ENCODE measurements at regions not wholly inside any gene's neighbourhood (a gene's known extent, or its start where the extent isn't known, plus 50 kb on each side); places are given as distances from the start of the nearest gene placed in this dataset.
A peak's percentile ranks its signal among the peaks of the same experiment; 100 is the strongest.
"Not testable (repeated sequence)": the region's sequence is repeated elsewhere in the genome, so short reads cannot be mapped to it uniquely, and the experiment has no call there.

- no peak for DNase-seq (ENCODE audit: low spot score in 2 of 2)
- H3K4me3 ChIP-seq: no peak overlapping the region
These were observed 315.2 kb upstream of the MTPN start for GRCh38 chr7:136292365-136292764.

DNA sequence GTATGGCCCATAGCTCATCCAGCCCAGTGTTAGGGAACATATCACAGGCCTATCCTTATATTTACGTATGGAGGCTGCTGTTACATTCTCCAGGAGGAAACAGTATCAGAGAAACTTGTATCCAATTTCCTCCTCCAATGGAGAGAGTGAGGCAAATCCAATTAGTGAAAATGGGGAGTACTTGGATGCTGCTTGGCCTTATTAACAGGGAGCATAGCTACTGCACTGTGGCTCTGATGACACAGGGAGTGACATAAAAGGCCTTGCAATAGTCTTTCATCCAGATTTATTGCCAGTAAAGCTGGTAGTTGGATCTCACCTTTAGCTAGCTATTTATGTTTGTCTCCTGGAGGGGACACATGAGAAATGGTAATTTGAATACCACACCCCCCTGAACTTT is 313.2 kb upstream of the MTPN start:
- H3K9me3 ChIP-seq: no peaks in the 10 kb centered on the region
- in situ Hi-C loops (cut with MboI; ENCODE audit: low sequenced_read_pairs): no loop called here
- no peak for DNase-seq (ENCODE audit: low spot score in 2 of 2)

More at GRCh38 chr7:136292365-136292764, 315.2 kb upstream of the MTPN start:
- H3K27me3 ChIP-seq (ENCODE audit: low read depth): no peaks in the 10 kb centered on the region
- H3K4me1 ChIP-seq: no peaks in the 10 kb centered on the region
- in situ Hi-C loops (cut with MboI; ENCODE audit: low sequenced_read_pairs): no loop called here
- H3K9me3 ChIP-seq: no peaks in the 10 kb centered on the region
- no peaks in the 10 kb centered on the region for H3K36me3 ChIP-seq (replicated peaks)

GRCh38 chr7:136278057-136278456 is 300.9 kb upstream of the MTPN start:
- no peak for DNase-seq (ENCODE audit: low spot score in 2 of 2)
- Histone ChIP-seq H3K9me3 (no peaks in the 10 kb centered on the region), H3K27me3 (ENCODE audit: low read depth) (no peaks in the 10 kb centered on the region; the same call in 1 of the 2 replicates), H3K4me3 (no peak overlapping the region), H3K36me3 (replicated peaks) (no peaks in the 10 kb centered on the region), H3K4me1 (no peaks in the 10 kb centered on the region)
- in situ Hi-C loops (cut with MboI; ENCODE audit: low sequenced_read_pairs): no loop called here

More for the DNA sequence above, 313.2 kb upstream of the MTPN start:
- H3K36me3 ChIP-seq (replicated peaks): no peaks in the 10 kb centered on the region
- no peaks in the 10 kb centered on the region for H3K27me3 ChIP-seq (ENCODE audit: low read depth)
- no peaks in the 10 kb centered on the region for H3K4me1 ChIP-seq
- no peak overlapping the region for H3K4me3 ChIP-seq

DNA sequence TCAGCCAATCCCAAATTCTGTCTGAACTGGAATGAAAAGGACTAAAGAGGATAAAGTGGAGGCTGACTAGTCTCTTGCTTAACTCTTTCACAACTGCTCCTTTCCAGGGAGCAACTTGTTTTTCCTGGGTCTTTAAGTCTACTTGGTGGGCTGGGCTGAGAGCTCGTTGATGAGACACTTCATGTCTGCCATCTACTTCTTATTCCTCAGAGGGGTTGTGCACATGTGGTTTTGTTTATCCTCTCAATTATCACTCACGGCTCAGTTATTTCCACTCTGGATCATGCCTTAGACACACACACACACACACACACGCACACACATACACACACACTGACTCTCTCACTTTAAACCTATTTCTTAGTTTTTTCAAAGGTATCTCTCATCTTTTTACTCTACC is 298.6 kb upstream of the MTPN start:
- H3K27me3 ChIP-seq (ENCODE audit: low read depth): no peaks in the 10 kb centered on the region; the same call in 1 of the 2 replicates
- in situ Hi-C loops (cut with MboI; ENCODE audit: low sequenced_read_pairs): no loop called here
- H3K36me3 ChIP-seq (replicated peaks): no peaks in the 10 kb centered on the region
- no peaks in the 10 kb centered on the region for H3K9me3 ChIP-seq
- H3K4me3 ChIP-seq: no peak overlapping the region
- H3K4me1 ChIP-seq: no peaks in the 10 kb centered on the region
- DNase-seq (ENCODE audit: low spot score in 2 of 2): no peak

DNA sequence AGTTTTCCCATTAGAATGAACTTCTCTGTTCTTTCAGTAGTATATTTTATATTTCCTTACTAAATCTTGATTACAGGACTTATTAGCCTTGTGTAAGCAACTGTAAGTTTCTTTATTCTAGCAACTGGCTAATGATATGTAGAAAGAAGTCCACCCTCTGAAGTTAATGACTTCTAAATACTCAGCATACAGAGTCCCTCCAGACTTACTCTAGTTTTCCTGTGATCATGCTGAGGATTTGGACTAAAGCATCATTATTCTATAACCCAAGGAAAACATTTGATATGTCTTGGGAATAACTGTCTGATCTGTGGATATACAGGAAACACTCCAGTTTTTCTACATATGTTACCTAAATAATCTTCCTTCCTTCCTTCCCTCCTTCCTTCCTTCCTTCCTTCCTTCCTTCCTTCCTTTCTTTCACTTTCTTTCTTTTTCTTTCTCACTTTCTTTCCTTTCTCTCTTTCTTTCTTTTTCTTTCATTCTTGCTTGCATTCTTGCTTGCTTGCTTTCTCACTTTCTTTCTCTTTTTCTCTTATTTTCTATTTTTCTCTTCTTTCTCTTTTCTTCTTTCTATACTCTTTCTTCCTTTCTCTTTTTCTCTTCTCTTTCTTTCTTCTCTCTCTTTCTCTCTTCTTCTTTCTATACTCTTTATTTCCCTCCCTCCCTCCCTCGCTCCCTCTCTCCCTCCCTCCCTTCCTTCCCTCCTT is 297.6 kb upstream of the MTPN start:
- Histone ChIP-seq H3K36me3 (replicated peaks) (no peaks in the 10 kb centered on the region), H3K4me1 (no peaks in the 10 kb centered on the region), H3K4me3 (no peak overlapping the region), H3K9me3 (no peaks in the 10 kb centered on the region), H3K27me3 (ENCODE audit: low read depth) (no peaks in the 10 kb centered on the region; the same call in 1 of the 2 replicates)
- no peak for DNase-seq (ENCODE audit: low spot score in 2 of 2)
- in situ Hi-C loops (cut with MboI; ENCODE audit: low sequenced_read_pairs): no loop called here

GRCh38 chr7:136272934-136273333 is 295.8 kb upstream of the MTPN start:
- no peak for DNase-seq (ENCODE audit: low spot score in 2 of 2)
- H3K9me3 ChIP-seq: no peaks in the 10 kb centered on the region
- H3K36me3 ChIP-seq (replicated peaks): no peaks in the 10 kb centered on the region
- no peak overlapping the region for H3K4me3 ChIP-seq
- H3K27me3 ChIP-seq (ENCODE audit: low read depth): no peaks in the 10 kb centered on the region; the same call in 1 of the 2 replicates
- in situ Hi-C loops (cut with MboI; ENCODE audit: low sequenced_read_pairs): no loop called here
- H3K4me1 ChIP-seq: no peaks in the 10 kb centered on the region

DNA sequence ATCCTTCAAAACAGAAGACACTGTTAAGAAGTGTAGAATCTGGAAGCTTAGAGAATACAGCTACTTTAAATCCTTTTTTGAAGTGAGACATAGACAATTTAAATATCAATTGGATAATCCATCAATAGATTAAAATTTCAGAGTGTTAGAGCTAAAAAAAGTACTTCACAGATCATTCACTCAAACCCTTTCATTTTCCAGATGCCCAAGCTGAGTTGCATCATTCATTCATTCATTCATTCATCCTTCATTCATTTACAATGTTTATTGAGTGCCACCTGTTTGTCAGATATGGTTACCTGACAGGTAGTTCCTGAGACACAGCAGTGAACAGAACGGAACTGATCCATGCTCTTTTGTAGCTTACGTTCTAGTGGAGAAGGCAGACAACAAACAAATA is 290.7 kb upstream of the MTPN start:
- Histone ChIP-seq H3K4me1 (no peaks in the 10 kb centered on the region), H3K27me3 (ENCODE audit: low read depth) (no peaks in the 10 kb centered on the region), H3K4me3 (no peak overlapping the region), H3K36me3 (replicated peaks) (no peaks in the 10 kb centered on the region), H3K9me3 (no peaks in the 10 kb centered on the region)
- in situ Hi-C loops (cut with MboI; ENCODE audit: low sequenced_read_pairs): no loop called here
- no peak for DNase-seq (ENCODE audit: low spot score in 2 of 2)

DNA sequence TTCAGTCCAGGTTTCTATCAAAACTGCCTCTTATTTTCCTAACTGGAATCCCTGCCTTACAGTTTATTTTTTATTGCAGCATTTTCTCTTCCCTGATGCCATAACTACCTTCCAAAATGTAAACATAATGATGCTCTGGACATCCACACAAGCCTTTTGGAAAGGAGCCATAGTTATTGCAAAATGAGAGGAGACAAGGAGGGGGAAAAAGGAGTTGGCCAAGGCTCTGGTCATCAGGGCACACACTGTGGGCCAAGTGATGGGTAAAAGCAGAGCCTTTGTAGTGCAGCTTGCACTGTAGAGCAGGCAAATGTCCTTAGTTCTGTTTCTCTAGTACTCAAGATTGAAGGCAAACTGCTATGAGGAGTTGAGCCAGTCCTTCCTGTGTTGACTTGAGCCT is 289.3 kb upstream of the MTPN start:
- in situ Hi-C loops (cut with MboI; ENCODE audit: low sequenced_read_pairs): no loop called here
- Histone ChIP-seq H3K36me3 (replicated peaks) (no peaks in the 10 kb centered on the region), H3K9me3 (no peaks in the 10 kb centered on the region), H3K4me3 (no peak overlapping the region), H3K4me1 (no peaks in the 10 kb centered on the region), H3K27me3 (ENCODE audit: low read depth) (no peaks in the 10 kb centered on the region)
- no peak for DNase-seq (ENCODE audit: low spot score in 2 of 2)

GRCh38 chr7:136264304-136264703 is 287.1 kb upstream of the MTPN start:
- H3K27me3 ChIP-seq (ENCODE audit: low read depth); H3K9me3 ChIP-seq; H3K36me3 ChIP-seq (replicated peaks); H3K4me1 ChIP-seq; DNase-seq (ENCODE audit: low spot score in 2 of 2); in situ Hi-C loops (cut with MboI; ENCODE audit: low sequenced_read_pairs); H3K4me3 ChIP-seq: not testable (repeated sequence)

DNA sequence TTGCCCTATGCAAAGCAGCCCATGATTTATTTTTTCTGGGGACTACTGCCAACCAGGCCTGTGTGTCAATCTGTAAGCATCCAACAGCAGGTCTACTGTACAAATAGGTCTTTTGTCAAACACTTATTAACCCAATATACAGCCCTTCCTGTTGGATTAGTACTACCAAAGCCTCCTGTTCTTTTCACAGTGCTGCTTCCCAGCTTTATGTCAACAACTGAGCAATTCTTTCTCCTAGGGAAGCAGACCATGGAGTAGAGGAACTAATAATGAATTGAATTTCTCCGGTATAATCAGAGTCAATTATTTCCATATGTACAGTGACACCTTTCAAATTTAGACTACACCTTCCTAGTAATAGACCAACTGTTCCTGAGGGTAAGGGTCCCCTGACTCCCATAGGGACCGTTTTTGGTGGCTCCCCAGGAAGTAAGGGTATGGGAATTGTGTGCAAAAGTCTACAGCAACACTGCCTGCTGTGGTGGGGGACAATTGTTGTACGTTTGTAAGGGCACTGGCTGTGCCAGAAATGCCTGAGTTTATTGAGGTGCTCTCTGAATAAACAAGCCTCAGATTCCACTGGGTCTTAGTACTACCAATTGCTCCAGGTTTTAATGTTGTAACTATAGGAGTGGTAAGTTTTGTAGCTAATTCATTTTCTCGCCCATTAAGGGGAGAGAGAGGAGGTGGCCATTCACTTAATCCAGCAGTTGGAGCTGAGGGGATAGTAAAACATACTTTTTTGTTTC is 286.1 kb upstream of the MTPN start:
- H3K36me3 ChIP-seq (replicated peaks); DNase-seq (ENCODE audit: low spot score in 2 of 2); H3K9me3 ChIP-seq; in situ Hi-C loops (cut with MboI; ENCODE audit: low sequenced_read_pairs); H3K27me3 ChIP-seq (ENCODE audit: low read depth); H3K4me1 ChIP-seq; H3K4me3 ChIP-seq: not testable (repeated sequence)

DNA sequence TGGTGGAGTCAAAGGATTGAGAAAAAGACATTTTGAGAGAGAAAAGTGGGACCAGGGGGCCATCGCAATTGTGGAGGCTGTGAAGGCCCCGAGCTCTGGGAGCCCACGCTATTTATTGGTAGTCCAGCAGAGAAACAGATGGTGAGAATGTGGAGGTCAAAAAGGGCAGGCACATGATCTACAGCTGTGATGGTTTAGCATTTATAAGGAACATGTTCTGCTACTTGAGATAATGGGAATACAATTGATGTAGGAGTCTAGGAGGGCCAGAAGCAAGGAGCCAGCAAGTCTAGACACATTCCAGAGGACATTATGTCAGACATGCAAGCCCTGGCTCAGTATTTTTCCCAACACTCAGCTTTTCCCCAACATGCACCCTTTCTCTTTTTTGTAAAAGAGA is 283.4 kb upstream of the MTPN start:
- H3K9me3 ChIP-seq; H3K4me1 ChIP-seq; H3K4me3 ChIP-seq; in situ Hi-C loops (cut with MboI; ENCODE audit: low sequenced_read_pairs); H3K27me3 ChIP-seq (ENCODE audit: low read depth); H3K36me3 ChIP-seq (replicated peaks); DNase-seq (ENCODE audit: low spot score in 2 of 2): not testable (repeated sequence)

GRCh38 chr7:136259074-136259473 is 281.9 kb upstream of the MTPN start:
- H3K27me3 ChIP-seq (ENCODE audit: low read depth): no peaks in the 10 kb centered on the region
- no peaks in the 10 kb centered on the region for H3K36me3 ChIP-seq (replicated peaks)
- no peaks in the 10 kb centered on the region for H3K9me3 ChIP-seq
- DNase-seq (ENCODE audit: low spot score in 2 of 2): peak in 1 of 2 experiments; percentile 14
- in situ Hi-C loops (cut with MboI; ENCODE audit: low sequenced_read_pairs): no loop called here
- H3K4me1 ChIP-seq: peaks cover 5% of the 10 kb centered on the region; the same call in 1 of the 2 replicates
- H3K4me3 ChIP-seq: no peak overlapping the region

- Histone ChIP-seq H3K4me1 (peaks cover 5% of the 10 kb centered on the region; the same call in 1 of the 2 replicates), H3K36me3 (replicated peaks) (no peaks in the 10 kb centered on the region), H3K4me3 (no peak overlapping the region), H3K9me3 (no peaks in the 10 kb centered on the region), H3K27me3 (ENCODE audit: low read depth) (no peaks in the 10 kb centered on the region)
- in situ Hi-C loops (cut with MboI; ENCODE audit: low sequenced_read_pairs): no loop called here
- DNase-seq (ENCODE audit: low spot score in 2 of 2): no peak
These were observed 279.3 kb upstream of the MTPN start for GRCh38 chr7:136256491-136256890.

GRCh38 chr7:136254148-136254547 is 277.0 kb upstream of the MTPN start:
- H3K9me3 ChIP-seq: no peaks in the 10 kb centered on the region
- peaks cover 5% of the 10 kb centered on the region; the same call in 1 of the 2 replicates for H3K4me1 ChIP-seq
- H3K36me3 ChIP-seq (replicated peaks): no peaks in the 10 kb centered on the region
- no peaks in the 10 kb centered on the region for H3K27me3 ChIP-seq (ENCODE audit: low read depth)
- H3K4me3 ChIP-seq: no peak overlapping the region
- in situ Hi-C loops (cut with MboI; ENCODE audit: low sequenced_read_pairs): no loop called here
- DNase-seq (ENCODE audit: low spot score in 2 of 2): no peak

Data from HAP-1 (cell line).